ENCODE measurements at regions not wholly inside any gene's neighbourhood (a gene's known extent, or its start where the extent isn't known, plus 50 kb on each side); places are given as distances from the start of the nearest gene placed in this dataset.

GRCh38 chr3:139774560-139775302 lies 97.0 kb upstream of the NMNAT3 start:
- DNase-seq = no peak

DNA sequence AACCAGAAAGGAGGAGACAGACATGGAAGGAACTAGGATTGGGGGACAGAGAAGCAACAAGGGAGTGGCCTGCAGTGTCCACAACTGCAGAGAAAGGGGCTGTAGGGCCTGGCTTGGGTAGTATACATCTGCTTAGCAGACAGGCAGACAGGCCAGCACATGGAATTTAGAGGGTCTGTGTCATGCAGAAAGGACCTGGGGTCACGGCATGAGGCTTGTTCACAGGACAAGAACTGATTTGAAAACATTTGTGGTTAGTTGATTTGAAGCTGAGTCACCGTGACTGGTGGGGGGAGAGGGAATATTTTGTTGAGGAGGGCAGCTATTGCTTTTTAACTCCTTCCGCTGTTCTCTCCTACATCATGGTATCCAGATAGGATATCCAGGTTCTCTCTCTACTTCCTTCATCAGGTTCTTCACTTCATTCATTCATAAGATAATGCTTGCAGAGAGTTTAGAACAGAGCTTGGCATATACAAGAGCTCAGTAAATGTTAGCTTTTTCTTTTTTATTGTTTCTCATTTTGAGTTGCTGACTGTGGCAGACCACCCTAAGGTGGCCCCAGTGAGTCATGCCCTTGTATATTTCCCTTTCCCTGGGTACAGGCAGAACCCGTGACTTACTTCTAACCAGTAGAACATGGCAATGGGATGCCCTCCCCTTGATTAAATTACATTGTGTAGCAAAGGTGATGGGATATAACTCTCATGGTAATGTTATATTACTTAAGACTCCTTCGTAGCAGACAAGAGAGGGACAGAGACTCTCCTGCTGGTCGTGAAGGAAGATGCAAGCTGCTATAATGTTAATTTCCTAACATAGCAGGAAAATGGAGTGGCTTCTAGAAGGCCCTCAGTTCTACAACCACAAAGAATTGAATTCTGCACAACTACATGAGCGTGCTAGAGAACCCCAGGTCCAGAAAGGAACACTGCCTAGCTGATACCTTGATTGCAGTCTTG lies 95.0 kb upstream of the NMNAT3 start:
- no peak for DNase-seq

DNA sequence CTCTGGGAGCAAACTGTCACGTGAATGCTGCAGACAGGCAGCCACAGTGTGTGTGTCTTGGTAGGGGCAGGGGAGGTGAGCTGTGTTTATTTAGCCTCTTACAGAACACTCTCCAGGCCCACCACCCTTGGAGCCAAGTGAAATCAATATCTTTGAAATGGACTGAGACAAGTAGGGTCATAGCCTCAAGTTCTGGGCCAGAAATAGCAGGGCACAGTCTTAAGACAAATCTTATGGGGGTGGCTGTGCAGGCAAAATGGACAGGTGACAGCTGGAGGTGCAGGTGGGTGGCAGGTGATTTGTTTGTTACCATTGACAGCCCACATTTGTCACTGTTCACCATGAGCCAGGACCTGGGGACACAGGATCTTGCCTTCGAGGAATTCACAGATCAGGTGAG lies 93.6 kb upstream of the NMNAT3 start:
- DNase-seq = no peak

GRCh38 chr3:139770577-139770976 lies 92.8 kb upstream of the NMNAT3 start:
- DNase-seq = no peak

DNA sequence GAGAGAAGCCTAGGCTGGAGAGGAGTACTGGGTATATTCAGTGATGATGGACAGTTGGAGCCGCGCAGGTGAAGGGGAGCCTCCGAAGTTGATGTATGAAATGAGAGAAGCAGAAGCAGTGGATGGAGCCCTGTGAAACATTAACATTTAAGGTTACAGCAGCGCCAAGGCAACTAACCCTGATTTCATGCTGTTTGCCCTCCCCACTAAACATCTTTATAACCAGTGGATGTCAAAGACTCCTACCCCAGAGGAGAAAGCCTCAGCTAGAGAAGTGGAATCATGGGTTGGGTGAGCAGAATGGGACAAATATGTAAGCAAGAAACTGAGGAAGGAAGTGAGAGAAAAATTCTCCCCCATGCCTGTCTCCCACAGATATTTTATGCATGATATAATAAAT lies 92.0 kb upstream of the NMNAT3 start:
- no peak for DNase-seq

DNA sequence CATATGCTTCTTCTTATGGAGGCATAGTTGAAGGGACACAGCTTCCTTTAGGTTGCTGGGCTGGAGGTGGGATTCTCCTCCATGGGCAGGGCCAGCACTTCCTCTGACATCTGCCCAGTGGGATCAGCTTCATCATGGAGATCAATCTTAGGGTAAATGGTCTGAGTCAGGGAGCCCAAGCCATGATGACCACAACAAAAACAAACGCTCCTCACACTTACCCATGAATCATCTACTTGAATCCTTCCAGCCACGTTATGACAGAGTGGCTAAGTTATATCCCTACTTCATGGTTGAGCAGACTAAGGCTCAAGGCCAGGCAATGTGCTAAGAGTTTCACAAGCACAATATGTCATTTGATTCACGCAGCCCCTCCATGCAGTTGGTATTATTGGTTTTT lies 87.2 kb upstream of the NMNAT3 start:
- DNase-seq = no peak

DNA sequence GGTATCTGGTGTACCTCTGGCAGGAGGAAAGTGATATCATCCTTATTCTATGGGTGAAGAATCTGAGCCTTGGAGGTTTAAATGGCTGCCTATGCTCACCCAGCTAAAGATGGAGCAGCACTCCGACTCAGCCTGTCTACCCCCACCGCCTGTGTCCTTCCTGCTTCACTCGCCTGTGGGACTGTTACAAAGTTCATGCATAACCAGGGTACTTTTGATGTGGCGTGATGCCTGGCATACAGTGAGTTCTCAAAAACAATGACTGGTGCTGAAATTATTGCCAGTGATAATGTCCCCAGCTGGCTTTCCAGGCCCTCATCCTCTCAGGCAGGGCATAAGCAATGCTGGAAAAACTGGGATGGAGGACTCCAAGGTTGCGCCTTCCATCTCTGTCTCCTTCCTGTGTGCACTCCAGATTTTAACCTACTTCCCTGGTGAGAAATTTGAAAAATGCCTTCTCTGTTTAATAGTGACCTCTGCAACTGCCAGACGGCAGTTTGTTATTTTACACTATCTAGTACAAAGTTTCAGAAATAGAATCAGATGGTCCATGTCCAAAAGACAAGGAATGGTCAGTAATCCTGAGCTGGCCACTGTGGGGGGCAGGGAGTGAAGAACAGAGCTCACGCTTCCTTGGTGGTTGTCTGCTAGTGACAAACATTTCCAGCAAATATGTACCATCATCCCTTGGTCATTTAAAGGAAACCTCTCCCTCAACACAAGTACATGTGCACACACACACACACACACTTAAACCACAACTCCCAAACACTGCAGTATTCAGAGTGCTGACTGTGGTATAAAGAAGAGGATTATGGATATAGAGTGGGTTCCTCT lies 86.5 kb upstream of the NMNAT3 start:
- no peak for DNase-seq

DNA sequence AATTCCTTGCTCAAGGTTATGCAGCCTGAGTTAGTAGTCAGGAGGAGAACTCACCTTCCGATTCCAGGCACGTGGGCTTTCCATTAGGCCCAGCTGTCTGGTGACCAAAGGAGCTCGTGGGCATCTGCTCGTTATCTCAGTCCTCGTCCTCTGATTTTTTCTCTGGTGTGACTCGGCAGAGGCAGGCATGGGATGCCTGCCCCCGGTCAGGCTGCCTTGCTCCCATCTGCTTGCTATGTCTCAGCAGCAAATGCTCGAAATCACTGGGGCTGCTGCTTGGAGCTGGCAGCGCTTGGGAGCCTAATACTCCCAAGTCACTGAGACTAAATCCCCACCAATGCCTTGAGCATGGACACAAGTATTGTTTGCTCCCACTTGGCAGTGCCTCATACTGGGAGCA lies 84.5 kb upstream of the NMNAT3 start:
- DNase-seq = no peak

DNA sequence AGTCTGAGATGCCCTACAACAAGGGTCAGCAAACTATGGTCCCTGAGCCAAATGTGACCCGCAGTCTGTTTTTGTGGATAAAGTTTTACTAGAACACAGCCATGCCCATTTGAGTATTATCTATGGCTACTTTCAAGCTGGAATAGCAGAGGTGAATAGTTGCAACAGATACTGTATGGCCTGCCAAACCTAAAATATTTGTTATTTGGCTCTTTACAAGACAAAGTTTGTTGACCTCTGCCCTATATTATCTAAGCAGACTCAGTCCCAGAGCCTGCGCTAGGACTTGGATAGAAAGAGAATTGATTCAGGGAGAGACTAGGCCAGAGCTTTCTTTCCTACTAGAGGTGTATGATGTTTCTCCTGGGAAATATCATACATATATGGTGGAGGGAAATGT lies 81.7 kb upstream of the NMNAT3 start:
- DNase-seq = no peak

- DNase-seq = no peak
Observed at GRCh38 chr3:139758654-139759291, 81.0 kb upstream of the NMNAT3 start.

- no peak for DNase-seq
Observed at GRCh38 chr3:139757448-139758030, 79.8 kb upstream of the NMNAT3 start.

GRCh38 chr3:139756529-139757103 lies 78.8 kb upstream of the NMNAT3 start:
- no peak for DNase-seq

- no peak for DNase-seq
Observed at GRCh38 chr3:139755551-139755950, 77.8 kb upstream of the NMNAT3 start.

DNA sequence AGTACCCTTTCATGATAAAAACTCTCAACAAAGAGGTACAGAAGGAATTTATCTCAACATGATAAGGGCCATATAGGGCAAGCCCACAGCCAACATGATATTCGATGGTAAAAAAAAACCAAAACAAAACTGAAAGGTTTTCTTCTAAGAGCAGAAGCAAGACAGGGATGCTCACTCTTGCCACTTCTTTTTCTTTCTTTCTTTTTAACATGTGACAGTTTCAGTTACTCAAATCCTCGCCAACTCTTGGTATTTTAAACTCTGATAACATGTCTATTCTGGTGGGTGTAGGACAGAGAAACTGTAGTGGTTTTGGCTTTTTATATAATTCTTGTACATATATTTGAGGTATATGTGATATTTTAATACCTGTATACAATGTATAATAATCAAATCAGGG lies 74.0 kb upstream of the NMNAT3 start:
- no peak for DNase-seq

- DNase-seq = no peak
Observed at GRCh38 chr3:139746481-139746880, 68.7 kb upstream of the NMNAT3 start.

DNA sequence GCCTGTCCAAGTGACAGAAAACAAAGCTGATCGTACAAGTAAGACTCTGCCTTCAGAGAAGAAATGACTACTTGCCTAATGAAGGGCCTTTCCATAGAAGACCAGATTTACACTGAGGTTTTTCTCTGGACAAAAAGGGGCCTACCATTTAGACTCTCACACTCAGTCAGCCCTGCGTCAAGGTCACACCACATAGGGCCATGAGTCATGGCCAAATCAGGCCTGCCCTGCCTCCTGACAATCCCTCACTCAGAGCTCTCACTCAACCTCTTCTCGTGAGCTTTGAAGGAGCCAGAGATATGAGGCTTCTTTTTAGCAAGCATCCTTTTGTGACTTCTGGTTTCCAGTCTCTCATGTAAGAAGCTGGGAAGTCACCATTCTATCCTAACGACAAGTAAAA lies 68.1 kb upstream of the NMNAT3 start:
- DNase-seq = no peak

GRCh38 chr3:139738697-139739096 lies 60.9 kb upstream of the NMNAT3 start:
- DNase-seq = no peak

- DNase-seq = no peak
Observed at GRCh38 chr3:139737682-139738361, 60.0 kb upstream of the NMNAT3 start.

DNA sequence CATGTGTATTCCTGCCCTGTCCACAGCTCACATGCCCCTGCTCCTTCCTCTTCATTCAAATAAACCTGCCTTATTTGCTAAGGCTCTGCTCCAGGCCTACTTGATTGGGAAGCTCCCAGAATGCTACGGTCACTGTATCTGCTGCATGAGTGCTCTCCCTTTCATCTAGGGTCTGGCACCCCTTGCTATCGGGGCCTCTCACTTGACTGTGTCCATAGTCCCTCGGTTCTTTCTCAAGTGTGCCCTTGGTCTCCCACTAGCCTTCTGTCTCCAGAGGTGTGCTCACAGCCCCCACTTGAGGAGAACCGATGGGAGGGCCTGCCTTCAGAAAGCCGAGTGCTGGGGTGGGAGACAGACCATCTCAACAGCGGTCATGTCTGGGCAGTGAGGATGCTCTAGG lies 57.4 kb upstream of the NMNAT3 start:
- no peak for DNase-seq

- no peak for DNase-seq
Observed at GRCh38 chr3:139732729-139733128, 55.0 kb upstream of the NMNAT3 start.

DNA sequence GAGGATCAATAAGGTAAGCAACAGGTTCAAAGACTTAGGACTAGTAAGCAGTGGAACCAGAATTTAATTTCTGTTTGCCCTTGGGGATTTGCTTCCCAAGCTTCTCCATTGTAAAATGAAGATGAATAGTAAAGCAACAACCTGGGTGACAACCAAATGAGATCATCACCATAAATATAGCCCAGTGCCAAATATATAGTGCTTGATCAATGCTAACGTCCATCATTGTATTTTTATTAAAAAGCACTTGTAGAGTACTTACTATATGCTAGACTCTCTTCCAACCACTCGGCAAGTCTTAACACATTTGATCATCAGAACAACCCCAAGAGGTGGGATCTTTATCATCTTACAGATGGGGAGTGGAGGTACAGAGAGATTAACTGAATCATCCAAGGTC lies 51.5 kb upstream of the NMNAT3 start:
- DNase-seq = no peak

Data from NCI-H1436 (cell line).